Vagina (tissue), 2 donors: ENCODE measurements at regions not wholly inside any gene's neighbourhood (a gene's known extent, or its start where the extent isn't known, plus 50 kb on each side); places are given as distances from the start of the nearest gene placed in this dataset.

Source experiments
- POLR2A ChIP-seq, 2 donors: fragments of 450-650 bp; IDR thresholded peaks; one replicate each; pipeline ENCODE4 v1.6.1; 2017; ENCODE audit warnings: antibody characterized with exemption in 2 of 2, mild to moderate bottlenecking in 2 of 2, moderate library complexity in 2 of 2
- TF ChIP-seq, protein P1 (sequence below), 3 experiments: fragments of 450-650 bp in 2 of 3; fragments of 200-600 bp in 1 of 3; sonication (generic) in 1 of 3; IDR thresholded peaks; one replicate each; pipeline ENCODE4 v1.5.1; 2017 to 2019; ENCODE audit warnings: antibody characterized with exemption in 3 of 3, mild to moderate bottlenecking in 2 of 3, moderate library complexity in 2 of 3

DNA sequence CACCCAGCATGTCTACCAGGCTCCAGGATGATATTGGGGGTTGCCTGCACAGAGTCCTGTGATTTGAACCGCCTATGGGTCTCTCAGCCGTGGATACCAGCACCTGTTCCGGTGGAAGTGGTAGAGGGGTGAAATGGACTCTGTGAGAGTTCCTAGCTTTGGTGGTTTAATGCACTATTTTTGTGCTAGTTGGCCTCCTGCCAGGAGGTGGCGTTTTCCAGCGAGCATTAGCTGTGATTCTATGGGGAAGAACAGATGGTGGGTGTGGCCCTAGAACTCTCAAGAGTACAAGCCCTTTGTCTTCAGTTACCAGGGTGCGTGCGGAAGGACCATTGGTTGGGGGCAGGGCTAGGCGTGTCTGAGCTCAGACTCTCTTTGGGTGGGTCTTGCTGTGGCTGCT lies 316.9 kb upstream of the AMOT start:
- TF ChIP-seq POLR2A (IDR thresholded peaks at IDR 0.05): no peak
- TF ChIP-seq, protein P1, sequence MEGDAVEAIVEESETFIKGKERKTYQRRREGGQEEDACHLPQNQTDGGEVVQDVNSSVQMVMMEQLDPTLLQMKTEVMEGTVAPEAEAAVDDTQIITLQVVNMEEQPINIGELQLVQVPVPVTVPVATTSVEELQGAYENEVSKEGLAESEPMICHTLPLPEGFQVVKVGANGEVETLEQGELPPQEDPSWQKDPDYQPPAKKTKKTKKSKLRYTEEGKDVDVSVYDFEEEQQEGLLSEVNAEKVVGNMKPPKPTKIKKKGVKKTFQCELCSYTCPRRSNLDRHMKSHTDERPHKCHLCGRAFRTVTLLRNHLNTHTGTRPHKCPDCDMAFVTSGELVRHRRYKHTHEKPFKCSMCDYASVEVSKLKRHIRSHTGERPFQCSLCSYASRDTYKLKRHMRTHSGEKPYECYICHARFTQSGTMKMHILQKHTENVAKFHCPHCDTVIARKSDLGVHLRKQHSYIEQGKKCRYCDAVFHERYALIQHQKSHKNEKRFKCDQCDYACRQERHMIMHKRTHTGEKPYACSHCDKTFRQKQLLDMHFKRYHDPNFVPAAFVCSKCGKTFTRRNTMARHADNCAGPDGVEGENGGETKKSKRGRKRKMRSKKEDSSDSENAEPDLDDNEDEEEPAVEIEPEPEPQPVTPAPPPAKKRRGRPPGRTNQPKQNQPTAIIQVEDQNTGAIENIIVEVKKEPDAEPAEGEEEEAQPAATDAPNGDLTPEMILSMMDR (IDR thresholded peaks at IDR 0.05): no peak
